Stomach (tissue), 8 donors: ENCODE measurements at regions not wholly inside any gene's neighbourhood (a gene's known extent, or its start where the extent isn't known, plus 50 kb on each side); places are given as distances from the start of the nearest gene placed in this dataset.

Experiments used
- DNase-seq, 2 donors: peaks; one replicate each; pipeline versions ENCODE4 v3.0.0 to v3.0.0-alpha.2; 2013 to 2019
- H3K27ac ChIP-seq, 5 donors: fragments of 200-600 bp in 4 of 5; sonication (generic) in 4 of 5; one replicate each; pipeline ENCODE4 v1.5.1; 2013 to 2019; ENCODE audit warnings: mild to moderate bottlenecking in 1 of 5, moderate library complexity in 1 of 5
- H3K27me3 ChIP-seq, 3 donors: fragments of 200-600 bp; sonication (generic); one replicate each; pipeline ENCODE4 v1.5.1; 2017 to 2019; ENCODE audit warnings: mixed run types in 1 of 3
- H3K36me3 ChIP-seq, 4 donors: fragments of 200-600 bp; sonication (generic); 1 replicate in 3 of 4; 2 replicates in 1 of 4; pipeline ENCODE4 v1.5.1; 2016 to 2019
- H3K4me1 ChIP-seq, 4 donors: fragments of 200-600 bp; sonication (generic); one replicate each; pipeline ENCODE4 v1.5.1; 2016 to 2019
- H3K4me3 ChIP-seq, 4 donors: fragments of 200-600 bp; sonication (generic) in 3 of 4; one replicate each; pipeline ENCODE4 v1.5.1; 2016 to 2019; ENCODE audit warnings: mild to moderate bottlenecking in 1 of 4
- H3K9me3 ChIP-seq, 4 donors: fragments of 200-600 bp; sonication (generic); one replicate each; pipeline ENCODE4 v1.5.1; 2016 to 2019
- CTCF ChIP-seq, 7 experiments: fragments of 450-650 bp in 4 of 7; fragments of 200-600 bp in 3 of 7; sonication (generic) in 3 of 7; IDR thresholded peaks; one replicate each; pipeline ENCODE4 v1.5.1; 2016 to 2019; ENCODE audit warnings: antibody characterized with exemption in 7 of 7, control low read depth in 2 of 7, mild to moderate bottlenecking in 1 of 7
- EP300 ChIP-seq: sonication (generic); formaldehyde crosslinking; IDR thresholded peaks from one replicate; pipeline ENCODE4 v1.6.1; 2017; ENCODE audit warnings: antibody characterized with exemption
- POLR2A ChIP-seq, 4 donors: fragments of 450-650 bp; IDR thresholded peaks; one replicate each; pipeline ENCODE4 v1.6.1; 2016; ENCODE audit warnings: antibody characterized with exemption in 4 of 4, control low read depth in 2 of 4, mild to moderate bottlenecking in 1 of 4, moderate library complexity in 1 of 4
- POLR2AphosphoS5 ChIP-seq, 3 donors: sonication (generic); formaldehyde crosslinking; IDR thresholded peaks; one replicate each; pipeline ENCODE4 v1.6.1; 2016; ENCODE audit warnings: antibody characterized with exemption in 3 of 3
- WGBS, 5 donors: extraction: QIAGEN DNeasy Blood & Tissue Kit in 3 of 5; methylation state at CpG; one replicate each; pipeline versions ENCODE4 v1.1.5 to v1.1.7; 2013 to 2018; 5-methylcytosine and 5-hydroxymethylcytosine counted together
- intact Hi-C: fragments of 100-400 bp; cut with DNase I; formaldehyde crosslinking; loops from one replicate; pipeline ENCODE4 v1.15.1; 2023; ENCODE audit warnings: low total_unique reads
- donor health status: healthy with polysubstance abuse.
- donor health status: Bipolar disorder and iron deficiency.
- donor health status: healthy.

- no peaks in the 10 kb centered on the region for H3K36me3 ChIP-seq
- 68 to 91% (median 85%) methylated on average over 2 of the region's 2 CpGs for WGBS, 5 donors
- H3K27me3 ChIP-seq: peaks cover 0 to 5% (median 0%) of the 10 kb centered on the region in 3 donors
- H3K4me1 ChIP-seq: peaks cover 0 to 4% (median 0%) of the 10 kb centered on the region in 4 donors
- TF ChIP-seq POLR2A (IDR thresholded peaks at IDR 0.05): no peak
- TF ChIP-seq EP300: no peak
- no peak for TF ChIP-seq CTCF (IDR thresholded peaks at IDR 0.05)
- TF ChIP-seq POLR2AphosphoS5 (IDR thresholded peaks at IDR 0.05): no peak
- no peak overlapping the region for H3K4me3 ChIP-seq
- intact Hi-C loops: no loop called here
- DNase-seq: no peak
- no peaks in the 10 kb centered on the region for H3K9me3 ChIP-seq
- H3K27ac ChIP-seq: no peak overlapping the region
Measured at GRCh38 chrX:38861489-38861888, 60.2 kb downstream of the MID1IP1 start.

DNA sequence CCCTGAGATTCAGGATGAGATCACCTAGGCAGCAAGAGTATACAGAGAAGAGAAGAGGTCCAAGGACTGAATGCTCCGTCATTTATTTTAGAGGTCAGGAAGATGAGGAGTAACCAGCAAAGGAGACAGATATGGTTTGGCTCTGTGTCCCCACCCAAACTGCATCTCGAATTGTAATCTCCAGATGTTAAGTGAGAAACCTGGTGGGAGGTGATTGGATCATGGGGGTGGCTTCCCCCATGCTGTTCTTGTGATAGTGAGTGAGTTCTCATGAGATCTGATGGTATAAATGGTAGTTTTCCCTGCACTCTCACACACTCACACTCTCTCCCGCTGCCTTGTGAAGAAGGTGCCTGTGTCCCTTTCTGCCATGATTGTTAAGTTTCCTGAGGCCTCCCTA is 60.8 kb downstream of the MID1IP1 start:
- H3K36me3 ChIP-seq: no peaks in the 10 kb centered on the region
- no peak overlapping the region for H3K27ac ChIP-seq
- no peaks in the 10 kb centered on the region for H3K9me3 ChIP-seq
- no peak for DNase-seq
- peaks cover 0 to 5% (median 0%) of the 10 kb centered on the region in 3 donors for H3K27me3 ChIP-seq
- WGBS, 5 donors: 68 to 96% (median 74%) methylated on average over 3 of the region's 3 CpGs
- intact Hi-C loops: no loop called here
- peaks cover 0 to 4% (median 0%) of the 10 kb centered on the region in 4 donors for H3K4me1 ChIP-seq
- H3K4me3 ChIP-seq: no peak overlapping the region
- TF ChIP-seq EP300 (no peak), POLR2AphosphoS5 (IDR thresholded peaks at IDR 0.05) (no peak), CTCF (IDR thresholded peaks at IDR 0.05) (no peak), POLR2A (IDR thresholded peaks at IDR 0.05) (no peak)

- H3K9me3 ChIP-seq: no peaks in the 10 kb centered on the region
- no peak for TF ChIP-seq POLR2A (IDR thresholded peaks at IDR 0.05)
- TF ChIP-seq CTCF (IDR thresholded peaks at IDR 0.05): no peak
- no peak for TF ChIP-seq POLR2AphosphoS5 (IDR thresholded peaks at IDR 0.05)
- no peak for TF ChIP-seq EP300
- WGBS, 5 donors: 16 to 48% (median 28%) methylated on average over 1 of the region's 1 CpG
- peaks cover 0 to 4% (median 0%) of the 10 kb centered on the region in 4 donors for H3K4me1 ChIP-seq
- H3K27ac ChIP-seq: no peak overlapping the region
- peak in 1 of 2 donors; percentile 18 for DNase-seq
- peaks cover 0 to 5% (median 0%) of the 10 kb centered on the region in 3 donors for H3K27me3 ChIP-seq
- no peaks in the 10 kb centered on the region for H3K36me3 ChIP-seq
- intact Hi-C loops: no loop called here
- no peak overlapping the region for H3K4me3 ChIP-seq
Measured at GRCh38 chrX:38864165-38864564, 62.9 kb downstream of the MID1IP1 start.

- H3K4me1 ChIP-seq: peaks cover 0 to 4% (median 0%) of the 10 kb centered on the region in 4 donors
- DNase-seq: no peak
- no peak overlapping the region for H3K27ac ChIP-seq
- no peak overlapping the region for H3K4me3 ChIP-seq
- TF ChIP-seq POLR2A (IDR thresholded peaks at IDR 0.05) (no peak), EP300 (no peak), POLR2AphosphoS5 (IDR thresholded peaks at IDR 0.05) (no peak), CTCF (IDR thresholded peaks at IDR 0.05) (no peak)
- peaks cover 0 to 5% (median 0%) of the 10 kb centered on the region in 3 donors for H3K27me3 ChIP-seq
- intact Hi-C loops: no loop called here
- no peaks in the 10 kb centered on the region for H3K9me3 ChIP-seq
- H3K36me3 ChIP-seq: no peaks in the 10 kb centered on the region
- 71 to 87% (median 76%) methylated on average over 6 of the region's 6 CpGs for WGBS, 5 donors
Measured at GRCh38 chrX:38868321-38868720, 67.1 kb downstream of the MID1IP1 start.
